ENCODE measurements at regions not wholly inside any gene's neighbourhood (a gene's known extent, or its start where the extent isn't known, plus 50 kb on each side); places are given as distances from the start of the nearest gene placed in this dataset.

- no peaks in the 10 kb centered on the region for H3K9me3 Mint-ChIP-seq
- 0 out of 4 replicates have a peak, but pooled peaks cover 0 to 3% of the 10 kb centered on the region in 2 experiments for H3K4me1 Mint-ChIP-seq
Observed at GRCh38 chr3:105119801-105120340, 246.8 kb upstream of the ALCAM start.

More at GRCh38 chr3:105119801-105120340, 246.8 kb upstream of the ALCAM start:
- Histone ChIP-seq H2BK20ac (ENCODE audit: low read depth, low read length, poor library complexity, severe bottlenecking) (no peak overlapping the region), H4K91ac (ENCODE audit: insufficient read length, low read depth, low read length) (no peak overlapping the region), H4K5ac (ENCODE audit: insufficient read length, low read depth, low read length) (no peak overlapping the region), H3K18ac (ENCODE audit: insufficient read length, low read depth, low read length) (no peak overlapping the region), H3K56ac (ENCODE audit: insufficient read length, low read depth, low read length) (no peak overlapping the region), H3K79me1 (ENCODE audit: insufficient read depth, low read depth, low read length, poor library complexity, severe bottlenecking) (no peaks in the 10 kb centered on the region), H3K4me1 (ENCODE audit: insufficient read depth, low read length) (no peaks in the 10 kb centered on the region), H3K14ac (ENCODE audit: insufficient read depth, low read length) (no peak overlapping the region), H3K4ac (ENCODE audit: low read depth, low read length) (no peak overlapping the region), H3K27me3 (ENCODE audit: insufficient read depth, low read length) (no peaks in the 10 kb centered on the region), H2BK120ac (ENCODE audit: low read depth, low read length, poor library complexity, severe bottlenecking) (no peak overlapping the region), H3K27ac (ENCODE audit: insufficient read length, low read depth, low read length) (no peak overlapping the region), H3K9me3 (ENCODE audit: control insufficient read depth, low read depth, low read length) (no peaks in the 10 kb centered on the region), H3K79me2 (ENCODE audit: insufficient read depth, low read length) (no peaks in the 10 kb centered on the region), H4K20me1 (ENCODE audit: control insufficient read depth, insufficient read depth, insufficient read length) (no peaks in the 10 kb centered on the region), H3K4me2 (ENCODE audit: insufficient read depth, insufficient read length, low read length) (no peak overlapping the region), H3K23ac (ENCODE audit: insufficient read length, low read depth, low read length) (no peak overlapping the region), H3T11ph (ENCODE audit: low read length) (no peak overlapping the region), H2BK15ac (ENCODE audit: low read depth, low read length) (no peak overlapping the region), H3K9ac (ENCODE audit: extremely low read depth, insufficient read length, low read length) (no peak overlapping the region), H3K23me2 (ENCODE audit: insufficient read length, low read depth, low read length, poor library complexity, severe bottlenecking) (no peaks in the 10 kb centered on the region), H2AK5ac (ENCODE audit: insufficient read length, low read length) (no peak overlapping the region), H2BK5ac (ENCODE audit: insufficient read length, low read length) (no peak overlapping the region), H2AFZ (ENCODE audit: low read length) (no peak overlapping the region), H2BK12ac (ENCODE audit: insufficient read length, low read depth, low read length) (no peak overlapping the region), H4K8ac (replicated peaks; ENCODE audit: insufficient read length, low read depth, low read length) (no peak overlapping the region)
- Mint-ChIP-seq H3K36me3 (ENCODE audit: insufficient read depth in 1 of 3, low read depth in 3 of 3) (peaks cover 3 to 5% (median 4%) of the 10 kb centered on the region in 3 experiments; a peak in 4 of 7 replicates), H3K27me3 (ENCODE audit: low read depth) (no peaks in the 10 kb centered on the region), H3K27ac (no peak overlapping the region), H3K4me3 (no peak overlapping the region)
- DNase-seq = no peak
- no CpG with 5 or more reads among the region's 4 CpGs for WGBS (ENCODE audit: extremely low coverage, insufficient read length, low lambda C conversion rate)
- no peak for TF ChIP-seq CTCF (conservative IDR thresholded peaks at IDR 0.05)
